GM12878 (cell line): ENCODE measurements at regions not wholly inside any gene's neighbourhood (a gene's known extent, or its start where the extent isn't known, plus 50 kb on each side); places are given as distances from the start of the nearest gene placed in this dataset.
"Not testable (repeated sequence)": the region's sequence is repeated elsewhere in the genome, so short reads cannot be mapped to it uniquely, and the experiment has no call there.

Experiments used
- ATAC-seq: fragments of 200-7000 bp; cut with Tn5 transposase; 3 replicates; pipeline ENCODE4 v1.9.1; 2020; ENCODE audit warnings: mild to moderate bottlenecking, moderate library complexity
- BruUV-seq: library from RNA; stranded (reverse); fragments of 400-500 nt; replicated peaks from 2 replicates; lab custom pipeline; 2021; lab: Mats Ljungman, UMichigan
- CTCF ChIA-PET: fragments of 300-600 bp; sonication (Branson Sonifier 250); formaldehyde crosslinking; extraction: SDS; loops from one replicate; lab custom pipeline; 2021; ENCODE audit warnings: inconsistent platforms; lab: Yijun Ruan, JAX
- POLR2A ChIA-PET: fragments of 350-600 bp; formaldehyde crosslinking; extraction: SDS; loops from one replicate; lab custom pipeline; 2021; ENCODE audit warnings: inconsistent platforms; lab: Charles Lee
- RAD21 ChIA-PET: fragments of 300-600 bp; sonication (Branson Sonifier 250); formaldehyde crosslinking; loops from one replicate; lab custom pipeline; 2023; ENCODE audit warnings: antibody characterized with exemption; ENCODE audit not compliant: unreplicated experiment; lab: Charles Lee
- SMC1A ChIA-PET: fragments of 300-600 bp; sonication (Branson Sonifier 250); formaldehyde crosslinking; loops from one replicate; lab custom pipeline; 2023; ENCODE audit not compliant: unreplicated experiment, uncharacterized antibody; lab: Charles Lee
- DNase-seq: peaks from one replicate; pipeline ENCODE4 v3.0.0-alpha.2; 2011; ENCODE audit warnings: low read depth, low spot score
- FAIRE-seq: peaks from 3 replicates; lab custom pipeline; 2011; peaks lifted over from hg19 to GRCh38; lab: Jason Lieb, UNC
- H2AFZ ChIP-seq: 2 replicates; pipeline ENCODE4 v1.6.0; 2011; ENCODE audit warnings: low read depth, low read length, control low read depth; ENCODE audit not compliant: control insufficient read depth
- H3K27ac ChIP-seq: 2 replicates; pipeline ENCODE4 v1.5.1; 2011; ENCODE audit warnings: control low read depth; ENCODE audit not compliant: control insufficient read depth, insufficient read depth
- H3K27me3 ChIP-seq, 2 experiments: replicated peaks in 1 of 2; 2 replicates each; pipeline versions ENCODE4 v1.6.0 to v1.6.1; 2011; ENCODE audit warnings: low read length in 1 of 2; ENCODE audit not compliant: control insufficient read depth in 2 of 2, insufficient read depth in 2 of 2
- H3K36me3 ChIP-seq, 2 experiments: 2 replicates each; pipeline ENCODE4 v1.5.1; 2011; ENCODE audit warnings: low read length in 1 of 2; ENCODE audit not compliant: control insufficient read depth in 2 of 2, insufficient read depth in 2 of 2
- H3K4me1 ChIP-seq: 2 replicates; pipeline ENCODE4 v1.6.1; 2011; ENCODE audit warnings: mild to moderate bottlenecking, low read length, moderate library complexity, mixed read lengths; ENCODE audit not compliant: control insufficient read depth, insufficient read depth
- H3K4me2 ChIP-seq: 2 replicates; pipeline ENCODE4 v1.6.0; 2011; ENCODE audit warnings: control low read depth; ENCODE audit not compliant: control insufficient read depth, insufficient read depth
- H3K4me3 ChIP-seq: fragments of 200-600 bp; sonication (generic); 2 replicates; pipeline ENCODE4 v1.5.1; 2016
- H3K79me2 ChIP-seq: 2 replicates; pipeline ENCODE4 v1.6.0; 2011; ENCODE audit warnings: low read length; ENCODE audit not compliant: control insufficient read depth, insufficient read depth
- H3K9ac ChIP-seq: 2 replicates; pipeline ENCODE4 v1.8.0; 2011; ENCODE audit warnings: low read length, control low read depth, mixed read lengths; ENCODE audit not compliant: control insufficient read depth, insufficient read depth
- H3K9me3 ChIP-seq: replicated peaks from 3 replicates; pipeline ENCODE4 v1.5.1; 2011; ENCODE audit warnings: mild to moderate bottlenecking, low read length; ENCODE audit not compliant: control insufficient read depth, insufficient read depth
- H4K20me1 ChIP-seq: 2 replicates; pipeline ENCODE4 v1.6.0; 2011; ENCODE audit not compliant: control insufficient read depth, insufficient read depth
- ASH2L ChIP-seq: fragments of 300-600, 200-600 bp; sonication (generic); IDR thresholded peaks from 2 replicates; pipeline ENCODE4 v1.6.1; 2017; ENCODE audit warnings: low read depth, mild to moderate bottlenecking, borderline replicate concordance
- EP300 ChIP-seq, 2 experiments: fragments of 150-350 bp in 1 of 2; IDR thresholded peaks; 2 replicates each; pipeline ENCODE4 v1.6.1; 2011 to 2012; ENCODE audit warnings: low read depth in 2 of 2, low read length in 2 of 2, borderline replicate concordance in 1 of 2, improper control_type of control experiment in 1 of 2, inconsistent platforms in 1 of 2; ENCODE audit not compliant: control insufficient read depth in 1 of 2
- EZH2 ChIP-seq: IDR thresholded peaks from 2 replicates; pipeline ENCODE4 v1.6.1; 2012; ENCODE audit warnings: low read depth, mild to moderate bottlenecking, control low read depth, inconsistent platforms, low read length, borderline replicate concordance; ENCODE audit not compliant: control insufficient read depth
- IRF4 ChIP-seq: IDR thresholded peaks from 2 replicates; pipeline ENCODE4 v1.6.1; 2011; ENCODE audit warnings: low read depth, low read length
- JUND ChIP-seq: IDR thresholded peaks from 2 replicates; pipeline ENCODE4 v1.6.1; 2012; ENCODE audit warnings: low read depth, mild to moderate bottlenecking, low read length, improper control_type of control experiment, moderate library complexity
- KLF5 ChIP-seq: fragments of 450-650 bp; IDR thresholded peaks from 2 replicates; pipeline ENCODE4 v1.6.1; 2014; ENCODE audit warnings: mild to moderate bottlenecking; ENCODE audit not compliant: partially characterized antibody
- MEF2A ChIP-seq: IDR thresholded peaks from 2 replicates; pipeline ENCODE4 v1.6.1; 2011; ENCODE audit warnings: low read depth, mild to moderate bottlenecking, low read length, moderate library complexity; ENCODE audit not compliant: insufficient read depth
- NBN ChIP-seq: fragments of 450-650 bp; IDR thresholded peaks from 2 replicates; pipeline ENCODE4 v1.6.1; 2016
- NFIC ChIP-seq: IDR thresholded peaks from 2 replicates; pipeline ENCODE4 v1.6.1; 2012; ENCODE audit warnings: low read depth, mild to moderate bottlenecking, inconsistent platforms, low read length, moderate library complexity
- PAX8 ChIP-seq: fragments of 450-650 bp; IDR thresholded peaks from 2 replicates; pipeline ENCODE4 v1.6.1; 2017; ENCODE audit warnings: mild to moderate bottlenecking, moderate library complexity
- SKIL ChIP-seq: fragments of 450-650 bp; IDR thresholded peaks from 2 replicates; pipeline ENCODE4 v1.6.1; 2017; ENCODE audit warnings: mild to moderate bottlenecking, low read depth, inconsistent platforms; ENCODE audit not compliant: poor library complexity, severe bottlenecking
- STAT1 ChIP-seq: fragments of 450-650 bp; conservative IDR thresholded peaks from 2 replicates; pipeline ENCODE4 v1.6.1; 2014; ENCODE audit warnings: antibody characterized with exemption, mild to moderate bottlenecking
- SUPT20H ChIP-seq: IDR thresholded peaks from 2 replicates; pipeline ENCODE4 v1.6.1; 2011; ENCODE audit warnings: low read depth, mild to moderate bottlenecking, low read length, moderate library complexity, borderline replicate concordance; ENCODE audit not compliant: control insufficient read depth
- TBL1XR1 ChIP-seq: IDR thresholded peaks from 2 replicates; pipeline ENCODE4 v1.6.1; 2012; ENCODE audit warnings: low read depth, low read length, improper control_type of control experiment
- WGBS: methylation state at CpG from one replicate; pipeline ENCODE4 v1.1.6; 2016; ENCODE audit warnings: low lambda C conversion rate; ENCODE audit not compliant: insufficient replicate concordance, insufficient coverage; ENCODE audit errors: missing lambda C conversion rate; 5-methylcytosine and 5-hydroxymethylcytosine counted together
- in situ Hi-C: fragments of 300-500 bp; cut with MboI; formaldehyde crosslinking; loops from 9 replicates; pipeline ENCODE4 v1.14.3; 2018; ENCODE audit warnings: mixed read lengths
- intact Hi-C: fragments of 100-400 bp; cut with micrococcal nuclease; formaldehyde crosslinking; loops from one replicate; pipeline ENCODE4 v1.14.2; 2022; ENCODE audit not compliant: unreplicated experiment

DNA sequence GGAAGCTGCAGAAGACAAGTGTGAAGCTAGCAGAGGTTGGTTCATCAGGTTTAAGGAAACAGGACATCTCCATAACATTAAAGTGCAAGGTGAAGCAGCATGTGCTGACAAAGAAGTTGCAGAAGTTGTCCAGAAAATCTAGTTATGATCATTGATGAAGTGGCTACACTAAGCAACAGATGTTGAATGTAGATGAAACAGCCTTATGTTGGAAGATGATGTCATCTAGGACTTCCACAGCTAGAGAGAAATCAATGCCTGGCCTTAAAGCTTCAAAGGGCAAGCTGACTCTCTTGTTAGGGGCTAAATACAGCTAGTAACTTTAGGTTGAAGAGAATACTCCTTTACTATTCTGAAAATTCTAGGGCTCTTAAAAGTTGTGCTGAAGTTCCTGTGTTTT lies 340.2 kb upstream of the SOX9 start:
- no peaks in the 10 kb centered on the region for H3K4me1 ChIP-seq
- no peaks in the 10 kb centered on the region for H4K20me1 ChIP-seq
- no peak for DNase-seq
- no peaks in the 10 kb centered on the region for H3K36me3 ChIP-seq
- H3K4me2 ChIP-seq: no peak overlapping the region
- RAD21 ChIA-PET: interaction anchor here (1.0 kb wide), 1 partner anchor 31 kb away, joined by 3 read pairs; no protein-coding TSS in a partner anchor
- CTCF ChIA-PET: interaction anchor here (2.3 kb wide), 1 partner anchor 11 kb away, joined by 6 read pairs; no protein-coding TSS in a partner anchor
- TF ChIP-seq MEF2A (no peak), JUND (no peak), KLF5 (no peak), NFIC (no peak), EZH2 (no peak), PAX8 (no peak), TBL1XR1 (no peak), IRF4 (no peak), SKIL (no peak), NBN (no peak), EP300 (IDR thresholded peaks at IDR 0.05; ENCODE audit: borderline replicate concordance in 1 of 2, control insufficient read depth in 1 of 2, low read depth in 2 of 2, low read length in 2 of 2) (no peak), ASH2L (no peak), SUPT20H (no peak), STAT1 (no peak)
- TF ChIP-seq, all 136 proteins: peak for 0
- Histone ChIP-seq H3K79me2 (no peaks in the 10 kb centered on the region), H3K27ac (no peak overlapping the region), H2AFZ (no peak overlapping the region), H3K9me3 (no peaks in the 10 kb centered on the region), H3K9ac (no peak overlapping the region), H3K27me3 (no peaks in the 10 kb centered on the region; a peak in 1 of 4 replicates), H3K4me3 (no peak overlapping the region)
- in situ Hi-C loops (no loop called here), intact Hi-C loops (no loop called here)
- POLR2A ChIA-PET: no interaction called here
- no TSS peak for BruUV-seq
- SMC1A ChIA-PET: no interaction called here
- FAIRE-seq (no peak), ATAC-seq (no peak)

DNA sequence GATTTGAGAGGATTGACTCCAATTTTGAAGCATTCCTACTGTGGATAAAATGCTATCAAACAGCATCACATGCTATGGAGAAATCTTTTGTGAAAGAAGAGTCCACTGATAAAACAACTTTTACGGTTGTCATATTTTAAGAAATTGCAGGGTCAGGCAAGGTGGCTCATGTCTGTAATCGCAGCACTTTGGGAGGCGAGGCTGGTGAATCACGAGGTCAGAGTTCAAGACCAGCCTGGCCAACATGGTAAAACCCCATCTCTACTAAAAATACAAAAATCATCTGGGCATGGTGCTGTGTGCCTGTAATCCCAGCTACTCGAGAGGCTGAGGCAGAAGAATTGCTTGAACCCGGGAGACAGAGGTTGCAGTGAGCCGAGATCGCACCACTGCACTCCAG lies 338.8 kb upstream of the SOX9 start:
- FAIRE-seq, intact Hi-C loops, POLR2A ChIA-PET, H3K79me2 ChIP-seq, H3K4me3 ChIP-seq, H3K9me3 ChIP-seq, CTCF ChIA-PET, H3K27me3 ChIP-seq, H3K4me1 ChIP-seq, ATAC-seq, DNase-seq, H2AFZ ChIP-seq, H3K4me2 ChIP-seq, BruUV-seq, RAD21 ChIA-PET, H3K36me3 ChIP-seq, H3K9ac ChIP-seq, H3K27ac ChIP-seq, H4K20me1 ChIP-seq, SMC1A ChIA-PET, in situ Hi-C loops: not testable (repeated sequence)
- 54% methylated on average over 8 of the region's 8 CpGs for WGBS
